ENCODE measurements at regions not wholly inside any gene's neighbourhood (a gene's known extent, or its start where the extent isn't known, plus 50 kb on each side); places are given as distances from the start of the nearest gene placed in this dataset.

- Mint-ChIP-seq H3K4me3 (no peak overlapping the region), H3K9me3 (peaks cover 14% of the 10 kb centered on the region), H3K27ac (no peak overlapping the region), H3K4me1 (peaks cover 22% of the 10 kb centered on the region), H3K27me3 (ENCODE audit: low read depth, poor library complexity) (peaks cover 5% of the 10 kb centered on the region), H3K36me3 (ENCODE audit: low read depth) (no peaks in the 10 kb centered on the region)
- no peak for DNase-seq
- TF ChIP-seq CTCF (IDR thresholded peaks at IDR 0.05) = no peak
These were observed 126.6 kb upstream of the SPACA1 start for GRCh38 chr6:87921034-87921433.

- Mint-ChIP-seq H3K27ac (no peak overlapping the region), H3K4me3 (no peak overlapping the region), H3K27me3 (ENCODE audit: low read depth, poor library complexity) (peaks cover 7% of the 10 kb centered on the region), H3K9me3 (peaks cover 22% of the 10 kb centered on the region), H3K36me3 (ENCODE audit: low read depth) (peaks cover 6% of the 10 kb centered on the region), H3K4me1 (peaks cover 22% of the 10 kb centered on the region)
- no peak for DNase-seq
- no peak for TF ChIP-seq CTCF (IDR thresholded peaks at IDR 0.05)
These were observed 127.4 kb upstream of the SPACA1 start for GRCh38 chr6:87920245-87920644.

- no peak for DNase-seq
- no peak overlapping the region for H3K4me3 Mint-ChIP-seq
- peaks cover 6% of the 10 kb centered on the region for H3K36me3 Mint-ChIP-seq (ENCODE audit: low read depth)
- no peak overlapping the region for H3K27ac Mint-ChIP-seq
- H3K9me3 Mint-ChIP-seq = peaks cover 23% of the 10 kb centered on the region
- TF ChIP-seq CTCF (IDR thresholded peaks at IDR 0.05) = no peak
- H3K4me1 Mint-ChIP-seq = peaks cover 17% of the 10 kb centered on the region
- H3K27me3 Mint-ChIP-seq (ENCODE audit: low read depth, poor library complexity) = peaks cover 7% of the 10 kb centered on the region
These were observed 128.2 kb upstream of the SPACA1 start for GRCh38 chr6:87919416-87919815.

GRCh38 chr6:87919001-87919400, 128.6 kb upstream of the SPACA1 start:
- no peak overlapping the region for H3K4me3 Mint-ChIP-seq
- no peak for DNase-seq
- H3K27me3 Mint-ChIP-seq (ENCODE audit: low read depth, poor library complexity) = peaks cover 7% of the 10 kb centered on the region
- TF ChIP-seq CTCF (IDR thresholded peaks at IDR 0.05) = no peak
- H3K4me1 Mint-ChIP-seq = peaks cover 21% of the 10 kb centered on the region
- peaks cover 23% of the 10 kb centered on the region for H3K9me3 Mint-ChIP-seq
- H3K36me3 Mint-ChIP-seq (ENCODE audit: low read depth) = peaks cover 6% of the 10 kb centered on the region
- no peak overlapping the region for H3K27ac Mint-ChIP-seq

- TF ChIP-seq CTCF (IDR thresholded peaks at IDR 0.05) = no peak
- peaks cover 26% of the 10 kb centered on the region for H3K4me1 Mint-ChIP-seq
- no peak overlapping the region for H3K27ac Mint-ChIP-seq
- peaks cover 23% of the 10 kb centered on the region for H3K9me3 Mint-ChIP-seq
- H3K36me3 Mint-ChIP-seq (ENCODE audit: low read depth) = peaks cover 6% of the 10 kb centered on the region
- peaks cover 7% of the 10 kb centered on the region for H3K27me3 Mint-ChIP-seq (ENCODE audit: low read depth, poor library complexity)
- no peak for DNase-seq
- no peak overlapping the region for H3K4me3 Mint-ChIP-seq
These were observed 129.1 kb upstream of the SPACA1 start for GRCh38 chr6:87918461-87918941.

- Mint-ChIP-seq H3K4me1 (peaks cover 27% of the 10 kb centered on the region), H3K4me3 (no peak overlapping the region), H3K9me3 (peaks cover 23% of the 10 kb centered on the region), H3K36me3 (ENCODE audit: low read depth) (peaks cover 6% of the 10 kb centered on the region), H3K27ac (no peak overlapping the region), H3K27me3 (ENCODE audit: low read depth, poor library complexity) (peaks cover 7% of the 10 kb centered on the region)
- TF ChIP-seq CTCF (IDR thresholded peaks at IDR 0.05) = no peak
- no peak for DNase-seq
These were observed 129.8 kb upstream of the SPACA1 start for GRCh38 chr6:87917886-87918285.
